ENCODE measurements at regions not wholly inside any gene's neighbourhood (a gene's known extent, or its start where the extent isn't known, plus 50 kb on each side); places are given as distances from the start of the nearest gene placed in this dataset.

- DNase-seq (ENCODE audit: low read depth in 1 of 2, low spot score in 1 of 2), result no peak
- Histone ChIP-seq H3K4me1 (no peaks in the 10 kb centered on the region), H3K27ac (no peak overlapping the region), H3K4me3 (no peak overlapping the region), H3K9me3 (no peaks in the 10 kb centered on the region), H3K4me2 (no peak overlapping the region)
- TF ChIP-seq EHF (CRISPR knock-in tag; IDR thresholded peaks at IDR 0.05) (no peak), BHLHE40 (IDR thresholded peaks at IDR 0.05; ENCODE audit: low read depth, low read length) (no peak), MAZ (IDR thresholded peaks at IDR 0.05; ENCODE audit: borderline replicate concordance, low read depth, low read length) (no peak), HOXB13 (CRISPR knock-in tag; IDR thresholded peaks at IDR 0.05; ENCODE audit: low read depth) (no peak), NFE2L2 (conservative IDR thresholded peaks at IDR 0.05; ENCODE audit: low read length) (no peak), CHD4 (IDR thresholded peaks at IDR 0.05; ENCODE audit: borderline replicate concordance) (no peak), HOXB5 (CRISPR knock-in tag; IDR thresholded peaks at IDR 0.05) (no peak), POLR2A (IDR thresholded peaks at IDR 0.05; ENCODE audit: low read length) (no peak), KDM5A (IDR thresholded peaks at IDR 0.05) (no peak), PHF8 (IDR thresholded peaks at IDR 0.05; ENCODE audit: borderline replicate concordance, low read depth) (no peak), HEYL (CRISPR knock-in tag; IDR thresholded peaks at IDR 0.05) (no peak), SREBF2 (IDR thresholded peaks at IDR 0.05) (no peak), ZC3H11A (IDR thresholded peaks at IDR 0.05) (no peak), NR3C1 (IDR thresholded peaks at IDR 0.05) (no peak), FOSB (CRISPR knock-in tag; IDR thresholded peaks at IDR 0.05) (no peak), ELK1 (IDR thresholded peaks at IDR 0.05; ENCODE audit: low read depth, low read length) (no peak), GATA3 (IDR thresholded peaks at IDR 0.05; ENCODE audit: borderline replicate concordance) (no peak)
- TF ChIP-seq, protein P1, sequence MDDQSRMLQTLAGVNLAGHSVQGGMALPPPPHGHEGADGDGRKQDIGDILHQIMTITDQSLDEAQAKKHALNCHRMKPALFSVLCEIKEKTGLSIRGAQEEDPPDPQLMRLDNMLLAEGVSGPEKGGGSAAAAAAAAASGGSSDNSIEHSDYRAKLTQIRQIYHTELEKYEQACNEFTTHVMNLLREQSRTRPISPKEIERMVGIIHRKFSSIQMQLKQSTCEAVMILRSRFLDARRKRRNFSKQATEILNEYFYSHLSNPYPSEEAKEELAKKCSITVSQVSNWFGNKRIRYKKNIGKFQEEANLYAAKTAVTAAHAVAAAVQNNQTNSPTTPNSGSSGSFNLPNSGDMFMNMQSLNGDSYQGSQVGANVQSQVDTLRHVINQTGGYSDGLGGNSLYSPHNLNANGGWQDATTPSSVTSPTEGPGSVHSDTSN (IDR thresholded peaks at IDR 0.05), result no peak
- no peak for FAIRE-seq
- WGBS (ENCODE audit: missing lambda C conversion rate), result 47% methylated on average over 2 of the region's 2 CpGs
- ATAC-seq, result no peak
- CTCF ChIA-PET, result no interaction called here
- POLR2A ChIA-PET, result no interaction called here
Measured at GRCh38 chr3:82423268-82424030, 662.0 kb upstream of the GBE1 start.

GRCh38 chr3:82416830-82417229 is 655.4 kb upstream of the GBE1 start:
- Histone ChIP-seq H3K4me2 (no peak overlapping the region), H3K4me1 (no peaks in the 10 kb centered on the region), H3K9me3 (no peaks in the 10 kb centered on the region), H3K27ac (no peak overlapping the region), H3K4me3 (no peak overlapping the region)
- 0% methylated on average over 1 of the region's 1 CpG for WGBS (ENCODE audit: missing lambda C conversion rate)
- ChIA-PET CTCF (no interaction called here), POLR2A (no interaction called here)
- no peak for ATAC-seq
- DNase-seq (ENCODE audit: low read depth in 1 of 2, low spot score in 1 of 2), result no peak
- TF ChIP-seq GATA3 (IDR thresholded peaks at IDR 0.05; ENCODE audit: borderline replicate concordance) (no peak), POLR2A (IDR thresholded peaks at IDR 0.05; ENCODE audit: low read length) (no peak), NPAS2 (CRISPR knock-in tag; IDR thresholded peaks at IDR 0.05; ENCODE audit: borderline replicate concordance) (no peak), REST (IDR thresholded peaks at IDR 0.05) (no peak), RNF2 (IDR thresholded peaks at IDR 0.05; ENCODE audit: borderline replicate concordance, low read depth) (no peak), NR3C1 (IDR thresholded peaks at IDR 0.05) (no peak), ZC3H11A (IDR thresholded peaks at IDR 0.05) (no peak), ZFP36 (IDR thresholded peaks at IDR 0.05; ENCODE audit: borderline replicate concordance, partially characterized antibody) (no peak)
- TF ChIP-seq, protein P1 (IDR thresholded peaks at IDR 0.05), result no peak
- TF ChIP-seq, protein P2, sequence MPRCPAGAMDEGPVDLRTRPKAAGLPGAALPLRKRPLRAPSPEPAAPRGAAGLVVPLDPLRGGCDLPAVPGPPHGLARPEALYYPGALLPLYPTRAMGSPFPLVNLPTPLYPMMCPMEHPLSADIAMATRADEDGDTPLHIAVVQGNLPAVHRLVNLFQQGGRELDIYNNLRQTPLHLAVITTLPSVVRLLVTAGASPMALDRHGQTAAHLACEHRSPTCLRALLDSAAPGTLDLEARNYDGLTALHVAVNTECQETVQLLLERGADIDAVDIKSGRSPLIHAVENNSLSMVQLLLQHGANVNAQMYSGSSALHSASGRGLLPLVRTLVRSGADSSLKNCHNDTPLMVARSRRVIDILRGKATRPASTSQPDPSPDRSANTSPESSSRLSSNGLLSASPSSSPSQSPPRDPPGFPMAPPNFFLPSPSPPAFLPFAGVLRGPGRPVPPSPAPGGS (IDR thresholded peaks at IDR 0.05), result no peak
- TF ChIP-seq, protein P3, sequence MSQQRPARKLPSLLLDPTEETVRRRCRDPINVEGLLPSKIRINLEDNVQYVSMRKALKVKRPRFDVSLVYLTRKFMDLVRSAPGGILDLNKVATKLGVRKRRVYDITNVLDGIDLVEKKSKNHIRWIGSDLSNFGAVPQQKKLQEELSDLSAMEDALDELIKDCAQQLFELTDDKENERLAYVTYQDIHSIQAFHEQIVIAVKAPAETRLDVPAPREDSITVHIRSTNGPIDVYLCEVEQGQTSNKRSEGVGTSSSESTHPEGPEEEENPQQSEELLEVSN (IDR thresholded peaks at IDR 0.05; ENCODE audit: borderline replicate concordance, low read depth), result no peak
- no peak for FAIRE-seq
